Large intestine (tissue), 3 donors: ENCODE measurements at regions not wholly inside any gene's neighbourhood (a gene's known extent, or its start where the extent isn't known, plus 50 kb on each side); places are given as distances from the start of the nearest gene placed in this dataset.
"Not testable (repeated sequence)": the region's sequence is repeated elsewhere in the genome, so short reads cannot be mapped to it uniquely, and the experiment has no call there.

Experiments
- DNase-seq, 2 donors: peaks; one replicate each; pipeline versions ENCODE4 v3.0.0 to v3.0.0-alpha.2; 2013
- H3K27ac ChIP-seq: one replicate; pipeline ENCODE4 v1.5.1; 2013; ENCODE audit warnings: low read length
- H3K27me3 ChIP-seq: 2 replicates; pipeline ENCODE4 v1.6.1; 2013; ENCODE audit warnings: low read length; ENCODE audit not compliant: control insufficient read depth, insufficient read depth
- H3K36me3 ChIP-seq: 2 replicates; pipeline ENCODE4 v1.6.1; 2013; ENCODE audit warnings: low read length; ENCODE audit not compliant: control insufficient read depth, insufficient read depth
- H3K4me1 ChIP-seq: one replicate; pipeline ENCODE4 v1.6.1; 2013; ENCODE audit warnings: low read length; ENCODE audit not compliant: control insufficient read depth, insufficient read depth
- H3K4me3 ChIP-seq: one replicate; pipeline ENCODE4 v1.5.1; 2013; ENCODE audit warnings: low read length
- H3K9me3 ChIP-seq: one replicate; pipeline ENCODE4 v1.6.1; 2013; ENCODE audit warnings: mild to moderate bottlenecking, low read depth, low read length, moderate library complexity; ENCODE audit not compliant: control insufficient read depth
- WGBS: methylation state at CpG from one replicate; pipeline ENCODE4 v1.1.5; 2013; ENCODE audit warnings: low lambda C conversion rate; ENCODE audit not compliant: insufficient coverage; 5-methylcytosine and 5-hydroxymethylcytosine counted together

GRCh38 chr11:49608892-49609291 lies 343.3 kb upstream of the OR4C13 start:
- H3K27me3 ChIP-seq, H3K4me1 ChIP-seq, H3K9me3 ChIP-seq, H3K27ac ChIP-seq, DNase-seq, H3K36me3 ChIP-seq, H3K4me3 ChIP-seq: not testable (repeated sequence)

DNA sequence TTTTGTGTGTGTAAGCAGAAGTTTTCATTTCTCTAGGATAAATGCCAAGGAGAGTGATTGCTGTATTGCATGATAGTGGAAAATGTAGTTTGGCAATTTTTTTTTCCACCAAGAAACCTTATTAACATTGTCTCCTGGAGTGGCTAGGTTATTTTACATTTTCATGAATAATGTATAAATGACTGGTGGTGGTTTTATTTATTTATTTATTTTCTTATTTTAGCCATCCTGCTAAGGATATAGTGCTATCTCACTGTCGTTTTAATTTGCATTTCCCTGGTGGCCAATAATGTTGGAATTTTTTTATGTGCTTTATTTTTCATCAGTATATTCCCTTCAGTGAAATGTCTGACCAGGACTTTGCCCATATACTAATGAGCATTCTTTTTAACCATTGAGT lies 328.3 kb upstream of the OR4C13 start:
- H3K4me1 ChIP-seq, DNase-seq, H3K9me3 ChIP-seq, H3K27ac ChIP-seq, H3K36me3 ChIP-seq, H3K27me3 ChIP-seq, H3K4me3 ChIP-seq: not testable (repeated sequence)
- no CpG with 5 or more reads among the region's 1 CpG for WGBS

DNA sequence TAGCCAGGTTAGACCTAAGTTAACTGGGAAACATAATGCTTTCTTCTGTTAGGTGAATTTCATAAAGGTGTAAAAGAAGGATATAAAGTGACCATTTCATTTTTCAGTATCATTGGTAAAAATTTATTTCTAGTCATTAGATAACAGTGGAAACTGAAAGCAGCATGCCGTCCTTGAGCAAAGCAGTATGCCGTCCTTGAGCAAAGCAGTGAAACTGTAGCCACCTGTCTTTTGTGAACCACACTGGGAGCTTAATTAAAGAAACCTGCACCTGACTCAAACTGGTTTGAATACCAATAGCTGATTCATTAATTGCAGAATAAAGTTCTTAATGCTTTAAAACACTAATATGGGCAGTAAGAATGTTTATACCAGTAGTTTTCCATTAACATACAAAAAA lies 281.5 kb upstream of the OR4C13 start:
- no CpG with 5 or more reads among the region's 2 CpGs for WGBS

GRCh38 chr11:49702121-49702520 lies 250.1 kb upstream of the OR4C13 start:
- not testable (repeated sequence) for H3K27me3 ChIP-seq, H3K9me3 ChIP-seq, DNase-seq, H3K4me1 ChIP-seq, H3K36me3 ChIP-seq, H3K27ac ChIP-seq, H3K4me3 ChIP-seq
- WGBS: no CpG with 5 or more reads among the region's 1 CpG

More for the DNA sequence above, 281.5 kb upstream of the OR4C13 start:
- H3K36me3 ChIP-seq, H3K4me1 ChIP-seq, DNase-seq, H3K27me3 ChIP-seq, H3K9me3 ChIP-seq, H3K27ac ChIP-seq, H3K4me3 ChIP-seq: not testable (repeated sequence)

DNA sequence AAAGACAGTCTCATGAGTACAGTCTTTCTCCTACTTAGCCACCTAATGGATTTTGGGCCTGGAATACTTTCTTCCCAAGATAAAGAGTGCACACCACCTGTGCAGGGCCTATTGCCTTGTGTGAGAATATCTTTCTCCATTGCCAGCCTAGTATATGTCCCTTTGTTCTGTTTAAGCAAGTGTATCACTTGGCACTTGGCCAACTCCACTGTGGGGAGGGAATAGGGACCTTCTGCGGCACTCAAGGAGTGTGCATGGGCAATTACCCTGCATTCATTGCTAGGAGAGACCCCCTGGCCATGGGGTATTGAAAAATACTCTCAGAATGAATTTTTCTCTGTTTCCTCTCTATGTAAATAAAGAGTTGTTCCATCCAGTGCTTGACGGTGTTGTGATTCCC lies 201.7 kb upstream of the OR4C13 start:
- not testable (repeated sequence) for H3K27me3 ChIP-seq, H3K4me1 ChIP-seq, DNase-seq, H3K36me3 ChIP-seq, H3K4me3 ChIP-seq, H3K9me3 ChIP-seq, H3K27ac ChIP-seq
- no CpG with 5 or more reads among the region's 2 CpGs for WGBS

- H3K4me1 ChIP-seq, DNase-seq, H3K27ac ChIP-seq, H3K4me3 ChIP-seq, H3K9me3 ChIP-seq, H3K36me3 ChIP-seq, H3K27me3 ChIP-seq: not testable (repeated sequence)
Measured at GRCh38 chr11:49750960-49751359, 201.2 kb upstream of the OR4C13 start.

- DNase-seq, H3K27me3 ChIP-seq, H3K4me3 ChIP-seq, H3K36me3 ChIP-seq, H3K4me1 ChIP-seq, H3K9me3 ChIP-seq, H3K27ac ChIP-seq: not testable (repeated sequence)
- no CpG with 5 or more reads among the region's 20 CpGs for WGBS
Measured at GRCh38 chr11:49780791-49781190, 171.4 kb upstream of the OR4C13 start.

- H3K4me1 ChIP-seq, H3K27me3 ChIP-seq, DNase-seq, H3K9me3 ChIP-seq, H3K27ac ChIP-seq, H3K36me3 ChIP-seq, H3K4me3 ChIP-seq: not testable (repeated sequence)
- no CpG with 5 or more reads among the region's 1 CpG for WGBS
Measured at GRCh38 chr11:49782000-49782399, 170.2 kb upstream of the OR4C13 start.

GRCh38 chr11:49783841-49784240 lies 168.3 kb upstream of the OR4C13 start:
- not testable (repeated sequence) for H3K27ac ChIP-seq, H3K4me1 ChIP-seq, H3K4me3 ChIP-seq, H3K27me3 ChIP-seq, H3K36me3 ChIP-seq, DNase-seq, H3K9me3 ChIP-seq
- 88% methylated on average over 1 of the region's 6 CpGs for WGBS

DNA sequence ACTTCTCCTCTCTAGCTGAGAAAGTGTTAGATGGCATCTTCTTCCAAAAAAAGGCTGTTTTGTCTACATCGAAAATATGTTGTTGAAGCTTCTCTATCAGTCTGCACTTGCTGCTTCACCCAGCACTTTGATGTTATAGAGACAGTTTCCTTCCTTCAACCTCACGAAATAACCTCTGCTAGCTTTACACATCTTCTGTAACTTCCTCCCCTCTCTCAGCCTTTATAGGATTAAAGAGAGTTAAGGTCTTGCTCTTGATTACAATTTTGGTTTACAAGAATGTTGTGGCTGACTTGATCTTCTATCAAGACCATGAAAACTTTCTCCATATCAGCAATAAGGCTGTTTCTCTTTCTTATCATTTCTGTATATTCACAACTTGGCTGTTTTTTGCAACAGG lies 162.4 kb upstream of the OR4C13 start:
- not testable (repeated sequence) for H3K9me3 ChIP-seq, H3K4me3 ChIP-seq, H3K4me1 ChIP-seq, H3K36me3 ChIP-seq, DNase-seq, H3K27me3 ChIP-seq, H3K27ac ChIP-seq
- 60% methylated on average over 1 of the region's 2 CpGs for WGBS

GRCh38 chr11:49798206-49798837 lies 153.9 kb upstream of the OR4C13 start:
- no CpG with 5 or more reads among the region's 39 CpGs for WGBS

More at GRCh38 chr11:49798206-49798837, 153.9 kb upstream of the OR4C13 start:
- not testable (repeated sequence) for DNase-seq, H3K4me3 ChIP-seq, H3K4me1 ChIP-seq, H3K36me3 ChIP-seq, H3K27me3 ChIP-seq, H3K27ac ChIP-seq
- H3K9me3 ChIP-seq: peaks cover 12% of the 10 kb centered on the region
